Omental fat pad (tissue), 3 donors: ENCODE measurements at regions not wholly inside any gene's neighbourhood (a gene's known extent, or its start where the extent isn't known, plus 50 kb on each side); places are given as distances from the start of the nearest gene placed in this dataset.

Source experiments
- ATAC-seq: fragments of 150-250 bp; one replicate; pipeline ENCODE4 v1.9.1; 2016; ENCODE audit warnings: mild to moderate bottlenecking, moderate library complexity; ENCODE audit not compliant: low FRiP score
- DNase-seq: peaks from one replicate; pipeline ENCODE4 v3.0.0-alpha.2; 2019; ENCODE audit warnings: low spot score
- TF ChIP-seq, protein P1 (sequence below), 3 donors: fragments of 450-650 bp; IDR thresholded peaks; one replicate each; pipeline ENCODE4 v1.5.1; 2016 to 2017; ENCODE audit warnings: antibody characterized with exemption in 3 of 3, mild to moderate bottlenecking in 3 of 3, moderate library complexity in 2 of 3

- DNase-seq (no peak), ATAC-seq (no peak)
- TF ChIP-seq, protein P1, sequence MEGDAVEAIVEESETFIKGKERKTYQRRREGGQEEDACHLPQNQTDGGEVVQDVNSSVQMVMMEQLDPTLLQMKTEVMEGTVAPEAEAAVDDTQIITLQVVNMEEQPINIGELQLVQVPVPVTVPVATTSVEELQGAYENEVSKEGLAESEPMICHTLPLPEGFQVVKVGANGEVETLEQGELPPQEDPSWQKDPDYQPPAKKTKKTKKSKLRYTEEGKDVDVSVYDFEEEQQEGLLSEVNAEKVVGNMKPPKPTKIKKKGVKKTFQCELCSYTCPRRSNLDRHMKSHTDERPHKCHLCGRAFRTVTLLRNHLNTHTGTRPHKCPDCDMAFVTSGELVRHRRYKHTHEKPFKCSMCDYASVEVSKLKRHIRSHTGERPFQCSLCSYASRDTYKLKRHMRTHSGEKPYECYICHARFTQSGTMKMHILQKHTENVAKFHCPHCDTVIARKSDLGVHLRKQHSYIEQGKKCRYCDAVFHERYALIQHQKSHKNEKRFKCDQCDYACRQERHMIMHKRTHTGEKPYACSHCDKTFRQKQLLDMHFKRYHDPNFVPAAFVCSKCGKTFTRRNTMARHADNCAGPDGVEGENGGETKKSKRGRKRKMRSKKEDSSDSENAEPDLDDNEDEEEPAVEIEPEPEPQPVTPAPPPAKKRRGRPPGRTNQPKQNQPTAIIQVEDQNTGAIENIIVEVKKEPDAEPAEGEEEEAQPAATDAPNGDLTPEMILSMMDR (IDR thresholded peaks at IDR 0.05) = no peak
Observed at GRCh38 chr1:194052514-194053338, 866.3 kb upstream of the B3GALT2 start.

GRCh38 chr1:194047921-194048320, 861.5 kb upstream of the B3GALT2 start:
- TF ChIP-seq, protein P1 (IDR thresholded peaks at IDR 0.05) = no peak
- DNase-seq (no peak), ATAC-seq (no peak)

GRCh38 chr1:194047206-194047605, 860.8 kb upstream of the B3GALT2 start:
- DNase-seq (no peak), ATAC-seq (no peak)
- TF ChIP-seq, protein P1 (IDR thresholded peaks at IDR 0.05) = no peak

DNA sequence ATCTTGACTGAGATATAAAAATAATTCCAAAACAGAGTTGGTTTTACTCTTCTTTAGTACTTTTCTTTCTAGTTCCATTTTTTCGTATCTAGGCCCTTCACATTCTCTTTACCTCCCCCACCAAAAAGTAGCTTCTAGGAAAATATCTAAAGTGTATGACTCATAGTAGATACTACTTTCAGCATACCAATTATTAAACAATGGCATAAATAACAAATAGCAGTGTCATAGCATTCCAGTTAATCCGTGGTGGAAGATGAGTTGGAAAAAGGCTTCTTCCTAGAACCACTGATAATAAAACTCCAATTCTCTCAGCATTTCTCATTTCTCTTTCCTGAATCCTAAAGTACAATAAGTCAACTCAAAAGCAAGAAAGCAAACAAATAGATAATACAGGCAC, 859.0 kb upstream of the B3GALT2 start:
- DNase-seq (no peak), ATAC-seq (no peak)
- TF ChIP-seq, protein P1 (IDR thresholded peaks at IDR 0.05) = no peak

- no peak for ATAC-seq
- no peak for DNase-seq
- TF ChIP-seq, protein P1 (IDR thresholded peaks at IDR 0.05) = no peak
Observed at GRCh38 chr1:194044892-194045291, 858.5 kb upstream of the B3GALT2 start.

- no peak for DNase-seq
- ATAC-seq = no peak
- TF ChIP-seq, protein P1 (IDR thresholded peaks at IDR 0.05) = no peak
Observed at GRCh38 chr1:194043984-194044755, 857.8 kb upstream of the B3GALT2 start.
